ENCODE measurements at regions not wholly inside any gene's neighbourhood (a gene's known extent, or its start where the extent isn't known, plus 50 kb on each side); places are given as distances from the start of the nearest gene placed in this dataset.

DNA sequence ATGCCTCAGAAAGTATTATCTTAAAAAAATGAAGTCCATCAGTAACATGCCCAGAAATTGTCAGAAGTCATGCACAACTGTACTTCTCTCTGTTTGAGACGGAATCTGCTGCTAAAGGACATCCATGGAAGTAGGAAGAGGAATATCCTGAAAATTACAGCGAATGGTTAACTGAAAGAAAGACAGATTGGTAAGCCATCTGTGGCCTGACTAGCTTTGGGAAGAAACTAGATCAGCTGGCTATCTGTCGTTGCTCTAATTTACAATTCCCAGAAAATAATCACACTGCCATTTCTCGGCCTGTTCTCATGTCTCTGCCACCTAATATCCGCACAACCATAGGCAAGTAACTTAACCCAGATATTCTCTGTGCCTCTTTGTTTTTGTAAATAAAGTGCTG is 496.5 kb downstream of the PCDH19 start:
- no peak for TF ChIP-seq EP300 (IDR thresholded peaks at IDR 0.05; ENCODE audit: borderline replicate concordance in 1 of 2, low read depth in 2 of 2, low read length in 2 of 2)
- TF ChIP-seq, protein P1, sequence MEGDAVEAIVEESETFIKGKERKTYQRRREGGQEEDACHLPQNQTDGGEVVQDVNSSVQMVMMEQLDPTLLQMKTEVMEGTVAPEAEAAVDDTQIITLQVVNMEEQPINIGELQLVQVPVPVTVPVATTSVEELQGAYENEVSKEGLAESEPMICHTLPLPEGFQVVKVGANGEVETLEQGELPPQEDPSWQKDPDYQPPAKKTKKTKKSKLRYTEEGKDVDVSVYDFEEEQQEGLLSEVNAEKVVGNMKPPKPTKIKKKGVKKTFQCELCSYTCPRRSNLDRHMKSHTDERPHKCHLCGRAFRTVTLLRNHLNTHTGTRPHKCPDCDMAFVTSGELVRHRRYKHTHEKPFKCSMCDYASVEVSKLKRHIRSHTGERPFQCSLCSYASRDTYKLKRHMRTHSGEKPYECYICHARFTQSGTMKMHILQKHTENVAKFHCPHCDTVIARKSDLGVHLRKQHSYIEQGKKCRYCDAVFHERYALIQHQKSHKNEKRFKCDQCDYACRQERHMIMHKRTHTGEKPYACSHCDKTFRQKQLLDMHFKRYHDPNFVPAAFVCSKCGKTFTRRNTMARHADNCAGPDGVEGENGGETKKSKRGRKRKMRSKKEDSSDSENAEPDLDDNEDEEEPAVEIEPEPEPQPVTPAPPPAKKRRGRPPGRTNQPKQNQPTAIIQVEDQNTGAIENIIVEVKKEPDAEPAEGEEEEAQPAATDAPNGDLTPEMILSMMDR (IDR thresholded peaks at IDR 0.05; ENCODE audit: control extremely low read depth in 1 of 3, insufficient read depth in 1 of 3, low read depth in 1 of 3, low read length in 3 of 3) = no peak
- no peak for TF ChIP-seq NANOG (IDR thresholded peaks at IDR 0.05; ENCODE audit: insufficient read depth, low read depth, low read length, poor library complexity, severe bottlenecking)
- no peak for TF ChIP-seq NRF1 (IDR thresholded peaks at IDR 0.05; ENCODE audit: low read depth, low read length)
- TF ChIP-seq MAFK (IDR thresholded peaks at IDR 0.05; ENCODE audit: low read depth, low read length) = no peak
- TF ChIP-seq POLR2A (IDR thresholded peaks at IDR 0.05; ENCODE audit: control extremely low read depth in 1 of 2, low read depth in 2 of 2, low read length in 2 of 2) = no peak
- no peak for TF ChIP-seq POLR2AphosphoS5 (IDR thresholded peaks at IDR 0.05; ENCODE audit: low read depth, low read length)
- TF ChIP-seq CHD2 (IDR thresholded peaks at IDR 0.05; ENCODE audit: low read length) = no peak

Measured in H1 (cell line).